ENCODE measurements at regions not wholly inside any gene's neighbourhood (a gene's known extent, or its start where the extent isn't known, plus 50 kb on each side); places are given as distances from the start of the nearest gene placed in this dataset.

- TF ChIP-seq ZNF160 (CRISPR knock-in tag; IDR thresholded peaks at IDR 0.05) (no peak), ATF7 (IDR thresholded peaks at IDR 0.05) (no peak), ATF7 (CRISPR knock-in tag; IDR thresholded peaks at IDR 0.05) (no peak), TAF1 (CRISPR knock-in tag; IDR thresholded peaks at IDR 0.05) (no peak), KDM2A (CRISPR knock-in tag; IDR thresholded peaks at IDR 0.05; ENCODE audit: borderline replicate concordance, low read depth) (no peak)
- TF ChIP-seq, protein P1, sequence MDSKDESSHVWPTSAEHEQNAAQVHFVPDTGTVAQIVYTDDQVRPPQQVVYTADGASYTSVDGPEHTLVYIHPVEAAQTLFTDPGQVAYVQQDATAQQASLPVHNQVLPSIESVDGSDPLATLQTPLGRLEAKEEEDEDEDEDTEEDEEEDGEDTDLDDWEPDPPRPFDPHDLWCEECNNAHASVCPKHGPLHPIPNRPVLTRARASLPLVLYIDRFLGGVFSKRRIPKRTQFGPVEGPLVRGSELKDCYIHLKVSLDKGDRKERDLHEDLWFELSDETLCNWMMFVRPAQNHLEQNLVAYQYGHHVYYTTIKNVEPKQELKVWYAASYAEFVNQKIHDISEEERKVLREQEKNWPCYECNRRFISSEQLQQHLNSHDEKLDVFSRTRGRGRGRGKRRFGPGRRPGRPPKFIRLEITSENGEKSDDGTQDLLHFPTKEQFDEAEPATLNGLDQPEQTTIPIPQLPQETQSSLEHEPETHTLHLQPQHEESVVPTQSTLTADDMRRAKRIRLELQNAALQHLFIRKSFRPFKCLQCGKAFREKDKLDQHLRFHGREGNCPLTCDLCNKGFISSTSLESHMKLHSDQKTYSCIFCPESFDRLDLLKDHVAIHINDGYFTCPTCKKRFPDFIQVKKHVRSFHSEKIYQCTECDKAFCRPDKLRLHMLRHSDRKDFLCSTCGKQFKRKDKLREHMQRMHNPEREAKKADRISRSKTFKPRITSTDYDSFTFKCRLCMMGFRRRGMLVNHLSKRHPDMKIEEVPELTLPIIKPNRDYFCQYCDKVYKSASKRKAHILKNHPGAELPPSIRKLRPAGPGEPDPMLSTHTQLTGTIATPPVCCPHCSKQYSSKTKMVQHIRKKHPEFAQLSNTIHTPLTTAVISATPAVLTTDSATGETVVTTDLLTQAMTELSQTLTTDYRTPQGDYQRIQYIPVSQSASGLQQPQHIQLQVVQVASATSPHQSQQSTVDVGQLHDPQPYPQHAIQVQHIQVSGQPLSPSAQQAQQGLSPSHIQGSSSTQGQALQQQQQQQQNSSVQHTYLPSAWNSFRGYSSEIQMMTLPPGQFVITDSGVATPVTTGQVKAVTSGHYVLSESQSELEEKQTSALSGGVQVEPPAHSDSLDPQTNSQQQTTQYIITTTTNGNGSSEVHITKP (CRISPR knock-in tag; IDR thresholded peaks at IDR 0.05; ENCODE audit: low read depth) = no peak
Observed at GRCh38 chr1:95583661-95584210, 349.7 kb downstream of the RWDD3 start.
